Midbrain (tissue), 1 donor: ENCODE measurements at regions not wholly inside any gene's neighbourhood (a gene's known extent, or its start where the extent isn't known, plus 50 kb on each side); places are given as distances from the start of the nearest gene placed in this dataset.
"Not testable (repeated sequence)": the region's sequence is repeated elsewhere in the genome, so short reads cannot be mapped to it uniquely, and the experiment has no call there.

Source experiments
- DNase-seq: peaks from one replicate; lab custom pipeline; 2025; lab: John Stamatoyannopoulos, UW

GRCh38 chr12:69028941-69029729 lies 96.2 kb upstream of the CPM start:
- no peak for DNase-seq

DNA sequence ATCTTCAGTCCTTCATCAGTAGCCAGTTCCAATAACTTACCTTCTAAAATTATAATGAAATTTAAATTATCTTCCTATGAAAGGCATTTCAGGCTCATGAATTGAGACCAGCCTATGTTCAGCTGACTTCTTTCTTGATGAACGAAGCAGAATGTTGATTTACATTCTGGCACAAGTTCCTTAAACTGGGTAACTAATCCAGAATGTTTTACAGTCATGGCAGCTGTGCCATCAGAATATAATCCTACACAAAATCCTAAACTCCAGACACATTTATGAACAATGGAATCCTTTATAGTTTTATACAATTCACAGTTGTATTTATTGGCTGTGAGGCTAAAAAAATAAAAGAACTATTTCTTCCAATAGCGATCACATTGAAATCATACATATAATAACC lies 97.3 kb upstream of the CPM start:
- DNase-seq: no peak

DNA sequence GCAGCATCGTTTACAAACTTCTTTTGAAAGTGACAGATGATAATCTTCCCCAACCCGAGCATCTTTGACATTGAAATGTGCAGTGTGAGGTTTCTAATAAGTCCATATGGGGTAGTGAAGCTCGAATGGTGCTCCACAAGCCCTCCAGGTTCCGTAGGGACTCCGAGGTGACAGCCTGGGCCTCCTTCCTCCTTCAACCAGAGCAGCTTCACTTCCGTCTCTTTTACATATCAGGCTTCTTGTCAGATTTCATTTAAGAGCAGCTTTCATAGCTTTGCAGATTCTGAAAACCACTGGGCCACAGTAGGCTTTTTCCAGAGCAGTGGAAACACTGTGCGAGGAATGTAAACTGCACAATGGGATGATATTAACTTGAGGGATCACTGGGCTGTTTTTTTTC lies 103.6 kb upstream of the CPM start:
- no peak for DNase-seq

- DNase-seq: no peak
Measured at GRCh38 chr12:69036999-69037398, 104.0 kb upstream of the CPM start.

GRCh38 chr12:69039911-69040310 lies 106.9 kb upstream of the CPM start:
- no peak for DNase-seq

DNA sequence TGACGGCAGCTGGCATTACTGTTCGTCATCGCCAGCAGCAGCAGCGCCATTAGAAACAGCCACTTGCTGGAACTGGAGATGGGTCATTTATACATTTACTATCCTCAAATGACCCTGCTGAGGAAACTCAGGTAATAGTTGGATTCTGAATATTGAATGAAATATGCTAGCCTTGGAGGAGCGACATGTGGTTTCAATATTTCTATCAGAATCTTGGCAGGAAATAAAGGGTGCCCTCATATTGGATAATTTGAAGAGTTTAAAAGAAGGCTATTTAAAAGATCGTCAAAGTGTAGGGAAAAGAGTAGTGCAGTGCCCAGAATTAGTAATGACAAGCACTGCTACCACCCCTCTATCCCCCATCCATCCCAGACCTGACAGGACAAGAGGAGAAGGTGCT lies 109.6 kb upstream of the CPM start:
- DNase-seq: no peak

DNA sequence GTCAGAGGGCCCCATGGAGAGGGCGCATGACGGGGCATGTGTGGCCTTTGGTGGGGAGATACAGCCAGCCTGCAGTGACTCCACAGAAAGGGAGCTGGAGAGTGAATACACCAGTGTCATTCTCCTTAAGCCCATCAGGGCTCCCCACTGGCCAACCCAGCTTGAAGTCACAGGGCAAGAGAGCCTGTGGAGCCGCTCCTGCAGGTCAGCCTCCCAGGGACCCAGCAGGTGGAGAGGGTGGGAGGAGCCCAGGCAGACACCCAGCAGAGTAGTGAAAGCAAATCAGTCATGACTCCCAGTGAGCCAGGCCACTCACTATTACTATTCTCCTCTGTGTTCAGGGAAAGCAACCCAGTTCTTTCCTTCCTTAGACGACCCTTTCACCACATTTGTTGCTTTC lies 110.0 kb upstream of the CPM start:
- no peak for DNase-seq

- no peak for DNase-seq
Measured at GRCh38 chr12:69044887-69045286, 111.9 kb upstream of the CPM start.

DNA sequence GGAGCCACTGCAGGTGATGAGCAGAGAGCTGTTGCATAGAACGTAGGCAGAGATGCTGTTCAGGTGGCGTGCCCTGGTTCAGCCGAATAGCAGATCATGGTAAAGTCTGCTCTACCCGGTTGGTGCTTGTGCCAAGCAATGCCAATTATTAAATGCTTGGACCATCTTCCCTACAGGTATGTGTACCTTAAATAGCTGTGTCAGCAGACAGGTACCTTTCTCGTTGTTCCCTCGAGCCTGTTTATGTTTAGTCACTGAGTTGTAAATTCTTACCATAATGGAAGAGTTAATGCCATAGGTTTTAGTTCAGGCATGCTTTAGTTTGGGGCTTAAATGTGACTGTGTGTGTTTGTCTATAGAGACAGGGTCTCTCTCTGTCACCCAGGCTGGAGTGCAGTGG lies 112.5 kb upstream of the CPM start:
- no peak for DNase-seq

GRCh38 chr12:69046363-69046762 lies 113.4 kb upstream of the CPM start:
- no peak for DNase-seq

DNA sequence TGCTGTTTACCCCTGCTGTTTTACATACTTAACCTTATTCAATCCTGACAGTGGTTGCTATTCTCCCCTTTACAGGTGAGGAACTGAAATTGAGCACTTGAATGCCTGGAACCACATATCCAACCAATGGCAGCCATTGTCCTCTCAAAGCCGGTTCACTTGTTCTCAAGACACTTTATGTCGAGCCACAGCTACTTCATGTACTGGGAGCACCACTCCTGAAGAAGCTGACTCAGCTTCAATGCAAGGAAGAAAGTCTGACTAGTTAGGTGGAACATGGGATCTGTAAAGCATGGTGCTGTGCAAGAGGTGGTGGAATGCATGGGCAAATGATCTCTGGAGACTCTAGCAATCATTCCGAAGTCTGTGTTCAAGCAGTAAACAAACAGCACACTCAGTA lies 113.9 kb upstream of the CPM start:
- DNase-seq: no peak

DNA sequence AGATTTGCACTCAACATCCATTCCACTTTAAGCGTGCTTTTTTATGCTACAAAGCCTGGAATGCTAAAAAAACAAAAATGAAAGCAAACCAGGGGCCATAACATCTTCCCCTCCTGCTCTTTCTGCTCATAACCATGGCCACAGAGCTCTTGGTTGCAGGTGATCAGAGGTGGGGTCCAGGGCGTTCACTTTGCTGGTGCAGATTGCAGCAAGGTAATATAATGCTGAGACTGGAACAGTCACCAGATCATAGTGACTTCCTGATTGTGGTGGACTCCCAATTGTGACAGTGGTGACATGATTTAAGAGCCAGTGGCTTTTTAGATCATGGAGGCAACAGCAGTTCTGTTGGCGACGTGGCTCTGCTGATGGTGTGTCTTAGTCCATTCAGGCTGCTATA lies 115.0 kb upstream of the CPM start:
- no peak for DNase-seq

- DNase-seq: not testable (repeated sequence)
Measured at GRCh38 chr12:69049855-69050254, 116.9 kb upstream of the CPM start.

GRCh38 chr12:69052613-69053408 lies 119.8 kb upstream of the CPM start:
- DNase-seq: no peak

DNA sequence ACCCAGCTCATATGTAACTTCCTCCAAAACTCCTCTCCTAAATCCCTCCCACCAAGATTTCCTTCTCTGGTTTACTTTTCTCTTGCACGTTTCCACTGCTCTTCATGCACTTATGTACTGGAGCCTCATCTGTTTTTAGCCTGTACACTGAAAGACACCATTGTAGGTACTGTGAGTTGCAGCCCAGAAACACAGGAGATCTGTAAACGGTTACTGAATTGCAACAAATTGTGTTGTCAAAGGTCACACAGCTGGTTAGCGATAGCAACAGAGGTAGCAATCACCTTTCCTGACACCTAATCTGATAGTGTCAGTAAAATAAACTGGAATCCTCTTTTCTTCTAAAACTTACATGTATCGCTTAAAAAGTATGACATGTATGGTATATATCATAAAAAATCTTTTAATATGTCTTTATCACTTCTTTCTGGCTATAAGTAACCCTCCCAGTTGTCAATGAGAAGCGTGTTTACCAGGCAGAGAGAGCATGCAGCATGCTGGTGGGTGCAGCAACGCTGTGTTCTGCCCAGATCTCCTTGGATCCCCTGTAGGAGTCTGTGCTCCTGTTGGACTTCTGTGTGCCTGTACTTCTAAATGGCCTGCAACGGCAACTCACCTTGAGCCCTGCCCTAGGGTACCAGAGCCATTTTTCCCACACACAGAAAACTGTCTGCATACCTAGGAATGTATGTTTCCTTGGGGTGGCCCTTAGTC lies 121.5 kb upstream of the CPM start:
- DNase-seq: no peak

- no peak for DNase-seq
Measured at GRCh38 chr12:69055280-69055679, 122.3 kb upstream of the CPM start.

DNA sequence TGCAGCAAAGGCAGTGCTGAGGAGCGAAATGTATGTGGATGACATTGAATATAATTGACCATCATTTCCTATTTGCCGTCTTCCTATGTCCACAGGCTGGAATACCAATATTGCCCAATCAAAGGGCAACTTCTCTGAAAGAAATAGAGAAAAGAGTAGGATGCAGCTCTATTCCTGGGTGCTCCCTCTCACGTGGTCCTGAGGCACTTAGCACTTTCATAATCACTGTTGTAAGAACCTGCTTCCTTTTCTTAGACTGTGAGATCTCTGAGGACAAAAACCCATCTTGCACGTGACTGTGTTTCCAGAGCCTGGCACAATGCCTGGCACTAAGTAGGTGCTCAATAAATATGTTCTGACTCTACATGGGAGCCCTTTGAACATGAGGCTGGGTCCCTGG lies 122.7 kb upstream of the CPM start:
- DNase-seq: no peak

DNA sequence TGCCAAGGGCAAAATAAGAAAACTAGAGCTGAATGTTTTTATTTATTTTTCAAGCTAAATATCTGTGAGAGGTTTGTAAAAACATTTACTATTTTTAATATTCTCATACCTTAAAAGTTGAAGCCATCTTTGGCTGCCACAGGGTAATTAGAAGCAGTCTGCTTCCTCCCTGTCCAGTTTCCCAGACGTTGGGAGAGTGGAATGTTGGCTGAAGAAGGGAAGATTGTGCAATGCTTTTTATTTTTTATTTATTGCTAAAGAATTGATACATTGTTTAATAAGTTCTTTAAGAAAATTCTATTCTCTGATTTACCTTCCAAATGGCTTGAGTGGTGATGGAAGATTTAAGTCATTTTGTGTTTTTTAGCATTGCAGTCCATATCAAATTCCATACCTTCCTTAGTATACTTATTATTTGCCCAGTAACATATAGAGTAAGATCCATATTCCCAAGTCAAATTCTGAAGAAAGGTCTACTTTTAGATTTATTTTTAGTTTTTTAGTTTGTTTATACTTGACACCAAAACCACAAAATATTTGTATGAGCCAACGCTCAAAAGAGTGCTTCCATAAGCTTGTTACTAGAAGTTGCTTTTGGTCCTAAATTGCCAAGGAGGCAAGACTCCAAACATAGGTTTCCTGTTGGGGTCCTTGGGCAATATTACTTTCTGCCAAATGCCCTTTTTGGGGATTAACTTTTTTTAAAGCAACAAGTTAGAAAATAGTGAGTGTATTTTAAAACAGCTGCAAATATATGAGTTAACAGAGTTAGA lies 124.0 kb upstream of the CPM start:
- DNase-seq: no peak

- DNase-seq: no peak
Measured at GRCh38 chr12:69057742-69058141, 124.8 kb upstream of the CPM start.

GRCh38 chr12:69059465-69060457 lies 126.8 kb upstream of the CPM start:
- no peak for DNase-seq

DNA sequence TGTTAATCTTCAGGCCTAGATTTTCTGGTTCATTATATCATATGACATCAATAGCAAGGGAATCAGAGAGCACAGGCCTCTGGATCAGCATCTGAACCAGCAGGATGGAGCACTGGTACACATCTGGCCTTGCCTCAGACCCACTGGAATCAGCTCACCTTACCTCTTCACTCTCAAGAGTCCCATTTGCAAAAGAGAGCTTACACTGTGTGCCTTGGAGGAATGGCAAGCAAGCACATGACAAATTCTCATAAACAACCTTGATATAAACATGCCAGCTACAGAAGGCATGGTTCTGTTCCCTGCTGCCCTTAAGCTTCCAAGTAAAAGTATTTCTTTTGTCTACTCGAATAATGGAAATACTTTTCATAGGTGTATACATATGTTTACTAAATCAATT lies 128.6 kb upstream of the CPM start:
- no peak for DNase-seq
